Kidney (tissue), 13 donors: ENCODE measurements at regions not wholly inside any gene's neighbourhood (a gene's known extent, or its start where the extent isn't known, plus 50 kb on each side); places are given as distances from the start of the nearest gene placed in this dataset.

Source experiments
- DNase-seq, 5 donors: peaks; one replicate each; pipeline ENCODE4 v3.0.0-alpha.2; 2013 to 2020
- FAIRE-seq: peaks from 2 replicates; lab custom pipeline; 2012; peaks lifted over from hg19 to GRCh38; lab: Jason Lieb, UNC
- H3K27ac ChIP-seq, 2 donors: one replicate each; pipeline ENCODE4 v1.7.0; 2013; ENCODE audit warnings: low read depth in 2 of 2, low read length in 2 of 2, inconsistent platforms in 1 of 2
- H3K27me3 ChIP-seq: one replicate; pipeline ENCODE4 v1.7.1; 2013; ENCODE audit warnings: low read length, inconsistent platforms; ENCODE audit not compliant: control insufficient read depth, insufficient read depth
- H3K36me3 ChIP-seq, 3 donors: one replicate each; pipeline versions ENCODE4 v1.7.0 to v1.7.1; 2013; ENCODE audit warnings: low read length in 3 of 3, control low read depth in 1 of 3, inconsistent platforms in 1 of 3; ENCODE audit not compliant: insufficient read depth in 3 of 3, control insufficient read depth in 2 of 3
- H3K4me1 ChIP-seq, 3 donors: one replicate each; pipeline versions ENCODE4 v1.7.0 to v1.7.1; 2013; ENCODE audit warnings: low read length in 3 of 3, inconsistent platforms in 1 of 3, low read depth in 1 of 3; ENCODE audit not compliant: control insufficient read depth in 2 of 3, insufficient read depth in 2 of 3
- H3K4me3 ChIP-seq, 3 donors: one replicate each; pipeline versions ENCODE4 v1.7.0 to v1.8.1; 2013; ENCODE audit warnings: low read length in 3 of 3, control low read depth in 1 of 3, inconsistent platforms in 1 of 3
- H3K9ac ChIP-seq, 3 donors: one replicate each; pipeline versions ENCODE4 v1.7.0 to v1.7.1; 2013; ENCODE audit warnings: low read length in 3 of 3, control low read depth in 1 of 3, inconsistent platforms in 1 of 3
- H3K9me3 ChIP-seq, 3 donors: one replicate each; pipeline versions ENCODE4 v1.7.0 to v1.7.1; 2013; ENCODE audit warnings: low read length in 3 of 3, control low read depth in 1 of 3, inconsistent platforms in 1 of 3; ENCODE audit not compliant: control insufficient read depth in 2 of 3, insufficient read depth in 1 of 3
- CTCF ChIP-seq: IDR thresholded peaks from 3 replicates; pipeline ENCODE4 v1.5.1; 2012; ENCODE audit warnings: mild to moderate bottlenecking, moderate library complexity, borderline replicate concordance; ENCODE audit not compliant: insufficient read depth; ENCODE audit errors: extremely low read depth
- intact Hi-C: fragments of 100-400 bp; cut with DNase I; formaldehyde crosslinking; loops from one replicate; pipeline ENCODE4 v1.11.1; 2022
- donor health status: control.
- donor health status: control.
- donor health status: control.
- donor health status: control.
- donor health status: control.
- donor health status: DM: yes; HTN: yes; CAD: no.
- donor health status: Normal renal cell carcinoma (clear cell type).

GRCh38 chr10:36679554-36679953, 445.8 kb upstream of the ANKRD30A start:
- DNase-seq: no peak
- no peaks in the 10 kb centered on the region for H3K9me3 ChIP-seq
- H3K4me3 ChIP-seq: no peak overlapping the region
- H3K4me1 ChIP-seq: no peaks in the 10 kb centered on the region
- no peak overlapping the region for H3K27ac ChIP-seq
- no peak overlapping the region for H3K9ac ChIP-seq
- no peaks in the 10 kb centered on the region for H3K27me3 ChIP-seq
- FAIRE-seq: no peak
- no peaks in the 10 kb centered on the region for H3K36me3 ChIP-seq
- intact Hi-C loops: no loop called here
- no peak for TF ChIP-seq CTCF

DNA sequence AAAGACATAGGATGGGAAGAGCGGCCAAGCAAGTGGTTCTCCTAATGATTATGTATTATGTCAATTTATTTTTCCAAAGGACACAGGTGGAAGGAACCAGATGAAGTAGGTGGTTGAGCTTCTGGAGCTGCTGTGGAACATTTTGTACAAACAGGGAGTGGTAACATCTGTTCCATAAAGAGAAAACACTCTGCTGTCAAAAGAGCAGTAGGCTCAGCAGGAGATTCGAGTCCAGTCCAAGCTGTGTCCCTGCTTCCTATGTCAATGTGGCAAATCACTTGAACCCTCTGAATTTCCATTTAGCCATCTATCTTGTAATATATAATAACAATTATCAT, 448.0 kb upstream of the ANKRD30A start:
- Histone ChIP-seq H3K36me3 (no peaks in the 10 kb centered on the region), H3K4me3 (no peak overlapping the region), H3K27me3 (no peaks in the 10 kb centered on the region), H3K4me1 (no peaks in the 10 kb centered on the region), H3K9me3 (no peaks in the 10 kb centered on the region), H3K27ac (no peak overlapping the region), H3K9ac (no peak overlapping the region)
- no peak for TF ChIP-seq CTCF
- intact Hi-C loops: no loop called here
- no peak for DNase-seq
- no peak for FAIRE-seq

DNA sequence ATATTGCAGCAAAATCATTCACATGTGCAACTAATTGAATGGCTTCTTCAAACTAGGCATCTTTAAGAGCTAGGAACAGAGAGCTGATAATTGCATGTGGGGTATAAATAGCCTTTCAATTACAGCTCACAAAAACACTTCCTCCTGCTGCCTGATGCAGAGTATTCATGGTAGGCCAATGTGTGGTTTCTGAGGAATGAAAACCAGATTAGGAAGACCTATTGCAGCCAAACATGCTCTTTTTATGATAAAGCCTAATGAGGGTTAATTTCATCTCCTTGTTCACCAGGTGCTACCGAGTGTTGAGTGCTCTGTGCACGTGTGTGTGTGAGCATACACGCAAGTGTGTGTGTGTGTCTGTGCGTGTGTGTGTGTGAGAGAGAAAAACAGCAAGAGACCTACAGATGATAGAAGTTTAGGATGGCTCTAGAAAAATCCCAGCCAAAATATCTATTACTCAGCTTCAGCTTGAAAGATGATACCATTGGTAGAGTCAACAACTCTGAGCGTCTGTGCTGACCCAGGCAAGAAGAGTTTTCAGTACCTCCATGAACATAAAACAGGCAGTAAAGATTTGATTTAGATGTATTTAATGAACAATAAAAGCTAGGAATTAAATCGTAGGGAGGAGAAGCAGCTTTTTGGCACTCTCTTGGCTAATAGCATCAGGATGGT, 448.5 kb upstream of the ANKRD30A start:
- Histone ChIP-seq H3K4me1 (no peaks in the 10 kb centered on the region), H3K4me3 (no peak overlapping the region), H3K27me3 (no peaks in the 10 kb centered on the region), H3K9me3 (no peaks in the 10 kb centered on the region), H3K27ac (no peak overlapping the region), H3K9ac (no peak overlapping the region), H3K36me3 (no peaks in the 10 kb centered on the region)
- FAIRE-seq (no peak), DNase-seq (peak in 2 of 5 donors; percentile 46 to 64)
- TF ChIP-seq CTCF: no peak
- intact Hi-C loops: no loop called here

DNA sequence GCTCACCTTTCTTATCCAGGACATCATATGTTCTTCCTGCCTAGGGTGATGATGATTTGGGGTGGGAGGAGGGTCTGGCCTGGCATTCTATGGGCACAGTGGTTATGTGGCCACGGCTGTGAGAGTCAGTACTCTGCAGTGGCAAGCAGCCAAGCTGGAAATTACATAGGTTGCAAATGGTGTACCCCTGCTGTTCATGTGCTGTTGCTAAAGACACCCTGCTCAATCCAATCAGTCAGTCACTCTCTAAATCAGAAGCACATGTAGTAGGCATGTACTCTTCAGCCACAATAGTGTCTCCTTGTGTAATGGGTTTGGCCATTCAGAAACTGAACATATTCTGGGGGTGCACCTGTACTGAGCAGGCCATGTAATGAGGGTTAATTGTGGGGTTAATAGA, 449.1 kb upstream of the ANKRD30A start:
- DNase-seq (no peak), FAIRE-seq (no peak)
- Histone ChIP-seq H3K27ac (no peak overlapping the region), H3K9me3 (no peaks in the 10 kb centered on the region), H3K4me1 (no peaks in the 10 kb centered on the region), H3K4me3 (no peak overlapping the region), H3K9ac (no peak overlapping the region), H3K36me3 (no peaks in the 10 kb centered on the region), H3K27me3 (no peaks in the 10 kb centered on the region)
- TF ChIP-seq CTCF: no peak
- intact Hi-C loops: no loop called here
